GM12878 (cell line): ENCODE measurements at regions not wholly inside any gene's neighbourhood (a gene's known extent, or its start where the extent isn't known, plus 50 kb on each side); places are given as distances from the start of the nearest gene placed in this dataset.

Experiments
- CBX5 ChIP-seq: sonication (generic); IDR thresholded peaks from 2 replicates; pipeline ENCODE4 v1.6.1; 2016; ENCODE audit warnings: low read depth, moderate library complexity, mild to moderate bottlenecking, inconsistent platforms
- CEBPB ChIP-seq, 2 experiments: fragments of 150-350 bp in 1 of 2; IDR thresholded peaks; 2 replicates each; pipeline ENCODE4 v1.6.1; 2012 to 2014; ENCODE audit warnings: low read depth in 2 of 2, low read length in 2 of 2, borderline replicate concordance in 1 of 2, inconsistent platforms in 1 of 2
- HDAC6 ChIP-seq: fragments of 200-600 bp; sonication (generic); IDR thresholded peaks from one replicate; pipeline ENCODE4 v1.8.0; 2017; ENCODE audit warnings: antibody characterized with exemption; ENCODE audit not compliant: unreplicated experiment
- KAT2A ChIP-seq: conservative IDR thresholded peaks from 2 replicates; pipeline ENCODE4 v1.6.1; 2011; ENCODE audit warnings: low read depth, low read length; ENCODE audit not compliant: control insufficient read depth
- KLF5 ChIP-seq: fragments of 450-650 bp; IDR thresholded peaks from 2 replicates; pipeline ENCODE4 v1.6.1; 2014; ENCODE audit warnings: mild to moderate bottlenecking; ENCODE audit not compliant: partially characterized antibody
- PAX8 ChIP-seq: fragments of 450-650 bp; IDR thresholded peaks from 2 replicates; pipeline ENCODE4 v1.6.1; 2017; ENCODE audit warnings: mild to moderate bottlenecking, moderate library complexity
- PML ChIP-seq: IDR thresholded peaks from 2 replicates; pipeline ENCODE4 v1.6.1; 2012; ENCODE audit warnings: low read length, inconsistent platforms
- POLR2AphosphoS2 ChIP-seq: IDR thresholded peaks from 2 replicates; pipeline ENCODE4 v1.6.1; 2011; ENCODE audit warnings: low read depth, mild to moderate bottlenecking, low read length, improper control_type of control experiment, moderate library complexity
- STAT1 ChIP-seq: fragments of 450-650 bp; conservative IDR thresholded peaks from 2 replicates; pipeline ENCODE4 v1.6.1; 2014; ENCODE audit warnings: antibody characterized with exemption, mild to moderate bottlenecking
- TCF3 ChIP-seq: IDR thresholded peaks from 2 replicates; pipeline ENCODE4 v1.6.1; 2012; ENCODE audit warnings: low read depth, mild to moderate bottlenecking, low read length, borderline replicate concordance; ENCODE audit not compliant: insufficient read depth
- ZBED1 ChIP-seq: IDR thresholded peaks from 2 replicates; pipeline ENCODE4 v1.6.1; 2016; ENCODE audit warnings: borderline replicate concordance
- ZNF274 ChIP-seq: IDR thresholded peaks from one replicate; pipeline ENCODE4 v1.8.0; 2011; ENCODE audit not compliant: insufficient read length, insufficient read depth
- TF ChIP-seq, protein P1 (sequence below): fragments of 450-650 bp; formaldehyde crosslinking; IDR thresholded peaks from 2 replicates; pipeline ENCODE4 v1.4.0; 2020; ENCODE audit warnings: mild to moderate bottlenecking, moderate library complexity
- TF ChIP-seq, protein P2 (sequence below): fragments of 450-650 bp; IDR thresholded peaks from 2 replicates; pipeline ENCODE4 v1.6.1; 2016; ENCODE audit warnings: mild to moderate bottlenecking
- TF ChIP-seq, protein P3 (sequence below): fragments of 450-650 bp; conservative IDR thresholded peaks from 2 replicates; pipeline ENCODE4 v1.6.1; 2017; ENCODE audit warnings: mild to moderate bottlenecking, moderate library complexity
- TF ChIP-seq, protein P4 (sequence below): IDR thresholded peaks from 2 replicates; pipeline ENCODE4 v1.6.1; 2011; ENCODE audit warnings: borderline replicate concordance, low read depth, mild to moderate bottlenecking, moderate library complexity, mixed read lengths, low read length; ENCODE audit not compliant: insufficient read depth; ENCODE audit errors: extremely low read length
- TF ChIP-seq, protein P5 (sequence below): IDR thresholded peaks from 2 replicates; pipeline ENCODE4 v1.6.1; 2012; ENCODE audit warnings: mild to moderate bottlenecking, low read depth, low read length

DNA sequence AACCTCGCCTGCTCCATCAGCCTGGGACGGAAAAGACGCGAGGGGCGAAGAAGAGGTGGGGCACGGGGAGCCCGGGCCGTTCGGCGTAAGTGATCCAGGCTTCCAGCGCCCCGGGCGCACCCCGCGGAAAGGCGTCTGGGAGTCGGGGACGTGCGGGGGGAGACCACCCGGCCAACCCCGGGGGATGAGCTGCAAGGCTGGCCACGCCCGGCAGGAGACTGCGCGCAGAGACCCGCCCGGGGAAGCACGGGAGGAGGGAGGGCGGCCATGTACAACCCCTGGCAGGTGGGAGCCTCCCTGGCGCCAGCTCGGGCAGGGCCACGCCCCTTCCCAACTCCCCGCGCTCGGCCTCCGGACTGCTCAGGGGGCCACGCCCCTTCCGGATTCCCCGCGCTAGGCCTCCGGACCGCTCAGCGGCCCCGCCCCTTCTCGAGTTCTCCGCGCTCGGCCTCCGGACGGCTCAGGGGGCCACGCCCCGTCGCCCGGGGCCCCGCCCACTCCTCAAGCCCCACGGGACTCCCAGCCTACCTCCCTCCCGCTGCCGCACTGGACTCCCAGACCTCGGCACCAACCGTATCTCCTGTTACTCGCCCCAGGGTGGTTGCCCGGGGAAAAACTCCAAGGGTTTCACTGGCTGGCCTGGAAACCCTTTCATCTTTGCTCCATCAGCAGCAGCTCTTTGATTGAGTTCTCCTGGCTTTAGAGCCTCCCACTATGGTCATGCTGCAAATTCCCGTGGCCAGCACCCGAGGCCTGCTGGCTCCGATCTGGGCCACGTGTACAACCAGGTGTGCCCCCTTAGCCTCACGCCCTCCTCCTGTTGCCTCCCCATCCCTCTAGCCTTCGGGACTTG is 284.4 kb downstream of the ZEB1 start (continued):
- TF ChIP-seq, protein P1, sequence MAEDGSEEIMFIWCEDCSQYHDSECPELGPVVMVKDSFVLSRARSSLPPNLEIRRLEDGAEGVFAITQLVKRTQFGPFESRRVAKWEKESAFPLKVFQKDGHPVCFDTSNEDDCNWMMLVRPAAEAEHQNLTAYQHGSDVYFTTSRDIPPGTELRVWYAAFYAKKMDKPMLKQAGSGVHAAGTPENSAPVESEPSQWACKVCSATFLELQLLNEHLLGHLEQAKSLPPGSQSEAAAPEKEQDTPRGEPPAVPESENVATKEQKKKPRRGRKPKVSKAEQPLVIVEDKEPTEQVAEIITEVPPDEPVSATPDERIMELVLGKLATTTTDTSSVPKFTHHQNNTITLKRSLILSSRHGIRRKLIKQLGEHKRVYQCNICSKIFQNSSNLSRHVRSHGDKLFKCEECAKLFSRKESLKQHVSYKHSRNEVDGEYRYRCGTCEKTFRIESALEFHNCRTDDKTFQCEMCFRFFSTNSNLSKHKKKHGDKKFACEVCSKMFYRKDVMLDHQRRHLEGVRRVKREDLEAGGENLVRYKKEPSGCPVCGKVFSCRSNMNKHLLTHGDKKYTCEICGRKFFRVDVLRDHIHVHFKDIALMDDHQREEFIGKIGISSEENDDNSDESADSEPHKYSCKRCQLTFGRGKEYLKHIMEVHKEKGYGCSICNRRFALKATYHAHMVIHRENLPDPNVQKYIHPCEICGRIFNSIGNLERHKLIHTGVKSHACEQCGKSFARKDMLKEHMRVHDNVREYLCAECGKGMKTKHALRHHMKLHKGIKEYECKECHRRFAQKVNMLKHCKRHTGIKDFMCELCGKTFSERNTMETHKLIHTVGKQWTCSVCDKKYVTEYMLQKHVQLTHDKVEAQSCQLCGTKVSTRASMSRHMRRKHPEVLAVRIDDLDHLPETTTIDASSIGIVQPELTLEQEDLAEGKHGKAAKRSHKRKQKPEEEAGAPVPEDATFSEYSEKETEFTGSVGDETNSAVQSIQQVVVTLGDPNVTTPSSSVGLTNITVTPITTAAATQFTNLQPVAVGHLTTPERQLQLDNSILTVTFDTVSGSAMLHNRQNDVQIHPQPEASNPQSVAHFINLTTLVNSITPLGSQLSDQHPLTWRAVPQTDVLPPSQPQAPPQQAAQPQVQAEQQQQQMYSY (CRISPR knock-in tag), result no peak
- no peak for TF ChIP-seq STAT1
- TF ChIP-seq KAT2A, result no peak
- TF ChIP-seq, protein P2, sequence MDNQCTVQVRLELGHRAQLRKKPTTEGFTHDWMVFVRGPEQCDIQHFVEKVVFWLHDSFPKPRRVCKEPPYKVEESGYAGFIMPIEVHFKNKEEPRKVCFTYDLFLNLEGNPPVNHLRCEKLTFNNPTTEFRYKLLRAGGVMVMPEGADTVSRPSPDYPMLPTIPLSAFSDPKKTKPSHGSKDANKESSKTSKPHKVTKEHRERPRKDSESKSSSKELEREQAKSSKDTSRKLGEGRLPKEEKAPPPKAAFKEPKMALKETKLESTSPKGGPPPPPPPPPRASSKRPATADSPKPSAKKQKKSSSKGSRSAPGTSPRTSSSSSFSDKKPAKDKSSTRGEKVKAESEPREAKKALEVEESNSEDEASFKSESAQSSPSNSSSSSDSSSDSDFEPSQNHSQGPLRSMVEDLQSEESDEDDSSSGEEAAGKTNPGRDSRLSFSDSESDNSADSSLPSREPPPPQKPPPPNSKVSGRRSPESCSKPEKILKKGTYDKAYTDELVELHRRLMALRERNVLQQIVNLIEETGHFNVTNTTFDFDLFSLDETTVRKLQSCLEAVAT, result peak; percentile 57; the same call in 1 of the 2 replicates
- no peak for TF ChIP-seq POLR2AphosphoS2
- no peak for TF ChIP-seq PML
- TF ChIP-seq, protein P3, sequence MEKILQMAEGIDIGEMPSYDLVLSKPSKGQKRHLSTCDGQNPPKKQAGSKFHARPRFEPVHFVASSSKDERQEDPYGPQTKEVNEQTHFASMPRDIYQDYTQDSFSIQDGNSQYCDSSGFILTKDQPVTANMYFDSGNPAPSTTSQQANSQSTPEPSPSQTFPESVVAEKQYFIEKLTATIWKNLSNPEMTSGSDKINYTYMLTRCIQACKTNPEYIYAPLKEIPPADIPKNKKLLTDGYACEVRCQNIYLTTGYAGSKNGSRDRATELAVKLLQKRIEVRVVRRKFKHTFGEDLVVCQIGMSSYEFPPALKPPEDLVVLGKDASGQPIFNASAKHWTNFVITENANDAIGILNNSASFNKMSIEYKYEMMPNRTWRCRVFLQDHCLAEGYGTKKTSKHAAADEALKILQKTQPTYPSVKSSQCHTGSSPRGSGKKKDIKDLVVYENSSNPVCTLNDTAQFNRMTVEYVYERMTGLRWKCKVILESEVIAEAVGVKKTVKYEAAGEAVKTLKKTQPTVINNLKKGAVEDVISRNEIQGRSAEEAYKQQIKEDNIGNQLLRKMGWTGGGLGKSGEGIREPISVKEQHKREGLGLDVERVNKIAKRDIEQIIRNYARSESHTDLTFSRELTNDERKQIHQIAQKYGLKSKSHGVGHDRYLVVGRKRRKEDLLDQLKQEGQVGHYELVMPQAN, result no peak
- no peak for TF ChIP-seq HDAC6
- TF ChIP-seq TCF3, result 0 out of 2 replicates have a peak, but pooled peaks have one; percentile 46
- no peak for TF ChIP-seq ZBED1
- TF ChIP-seq CEBPB (IDR thresholded peaks at IDR 0.05; ENCODE audit: borderline replicate concordance in 1 of 2, low read depth in 2 of 2, low read length in 2 of 2), result no peak
- TF ChIP-seq KLF5, result peak; percentile 46
- no peak for TF ChIP-seq PAX8
- TF ChIP-seq, protein P4, sequence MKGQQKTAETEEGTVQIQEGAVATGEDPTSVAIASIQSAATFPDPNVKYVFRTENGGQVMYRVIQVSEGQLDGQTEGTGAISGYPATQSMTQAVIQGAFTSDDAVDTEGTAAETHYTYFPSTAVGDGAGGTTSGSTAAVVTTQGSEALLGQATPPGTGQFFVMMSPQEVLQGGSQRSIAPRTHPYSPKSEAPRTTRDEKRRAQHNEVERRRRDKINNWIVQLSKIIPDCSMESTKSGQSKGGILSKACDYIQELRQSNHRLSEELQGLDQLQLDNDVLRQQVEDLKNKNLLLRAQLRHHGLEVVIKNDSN, result no peak
- no peak for TF ChIP-seq CBX5
- TF ChIP-seq, protein P5, sequence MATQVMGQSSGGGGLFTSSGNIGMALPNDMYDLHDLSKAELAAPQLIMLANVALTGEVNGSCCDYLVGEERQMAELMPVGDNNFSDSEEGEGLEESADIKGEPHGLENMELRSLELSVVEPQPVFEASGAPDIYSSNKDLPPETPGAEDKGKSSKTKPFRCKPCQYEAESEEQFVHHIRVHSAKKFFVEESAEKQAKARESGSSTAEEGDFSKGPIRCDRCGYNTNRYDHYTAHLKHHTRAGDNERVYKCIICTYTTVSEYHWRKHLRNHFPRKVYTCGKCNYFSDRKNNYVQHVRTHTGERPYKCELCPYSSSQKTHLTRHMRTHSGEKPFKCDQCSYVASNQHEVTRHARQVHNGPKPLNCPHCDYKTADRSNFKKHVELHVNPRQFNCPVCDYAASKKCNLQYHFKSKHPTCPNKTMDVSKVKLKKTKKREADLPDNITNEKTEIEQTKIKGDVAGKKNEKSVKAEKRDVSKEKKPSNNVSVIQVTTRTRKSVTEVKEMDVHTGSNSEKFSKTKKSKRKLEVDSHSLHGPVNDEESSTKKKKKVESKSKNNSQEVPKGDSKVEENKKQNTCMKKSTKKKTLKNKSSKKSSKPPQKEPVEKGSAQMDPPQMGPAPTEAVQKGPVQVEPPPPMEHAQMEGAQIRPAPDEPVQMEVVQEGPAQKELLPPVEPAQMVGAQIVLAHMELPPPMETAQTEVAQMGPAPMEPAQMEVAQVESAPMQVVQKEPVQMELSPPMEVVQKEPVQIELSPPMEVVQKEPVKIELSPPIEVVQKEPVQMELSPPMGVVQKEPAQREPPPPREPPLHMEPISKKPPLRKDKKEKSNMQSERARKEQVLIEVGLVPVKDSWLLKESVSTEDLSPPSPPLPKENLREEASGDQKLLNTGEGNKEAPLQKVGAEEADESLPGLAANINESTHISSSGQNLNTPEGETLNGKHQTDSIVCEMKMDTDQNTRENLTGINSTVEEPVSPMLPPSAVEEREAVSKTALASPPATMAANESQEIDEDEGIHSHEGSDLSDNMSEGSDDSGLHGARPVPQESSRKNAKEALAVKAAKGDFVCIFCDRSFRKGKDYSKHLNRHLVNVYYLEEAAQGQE, result no peak
- no peak for TF ChIP-seq ZNF274
